HepG2 (cell line): ENCODE measurements at regions not wholly inside any gene's neighbourhood (a gene's known extent, or its start where the extent isn't known, plus 50 kb on each side); places are given as distances from the start of the nearest gene placed in this dataset.

Experiments
- ATAC-seq: fragments of 200-7000 bp; cut with Tn5 transposase; 3 replicates; pipeline ENCODE4 v1.9.1; 2020; ENCODE audit warnings: mild to moderate bottlenecking, moderate library complexity
- BruUV-seq: library from RNA; stranded (reverse); fragments of 400-500 nt; replicated peaks from 2 replicates; lab custom pipeline; 2021; lab: Mats Ljungman, UMichigan
- CTCF ChIA-PET: fragments of 300-600 bp; formaldehyde crosslinking; extraction: SDS; loops from one replicate; lab custom pipeline; 2021; ENCODE audit warnings: low total read pairs, inconsistent platforms, low intra/inter-chr PET ratio; lab: Yijun Ruan, JAX
- POLR2A ChIA-PET: fragments of 350-600 bp; sonication (Branson Sonifier 250); formaldehyde crosslinking; loops from one replicate; lab custom pipeline; 2020; ENCODE audit warnings: antibody characterized with exemption, inconsistent platforms; lab: Yijun Ruan, JAX
- DNase-seq: peaks from one replicate; pipeline ENCODE4 v3.0.0-alpha.2; 2015; ENCODE audit warnings: low spot score
- FAIRE-seq: peaks from 3 replicates; lab custom pipeline; 2011; peaks lifted over from hg19 to GRCh38; lab: Jason Lieb, UNC
- H2AFZ ChIP-seq: one replicate; pipeline ENCODE4 v1.6.1; 2011; ENCODE audit warnings: low read length, inconsistent platforms
- H3K27ac ChIP-seq: fragments of 300-600 bp; 3 replicates; pipeline ENCODE4 v1.8.0; 2011; ENCODE audit warnings: mixed run types, mild to moderate bottlenecking, mixed read lengths, low read length, inconsistent platforms; ENCODE audit not compliant: insufficient read depth; ENCODE audit errors: extremely low read length
- H3K27me3 ChIP-seq, 2 experiments: fragments of 200-600 bp in 1 of 2; 2 replicates in 1 of 2; 3 replicates in 1 of 2; pipeline versions ENCODE4 v1.6.0 to v1.8.0; 2011; ENCODE audit warnings: low read length in 2 of 2, mild to moderate bottlenecking in 2 of 2, moderate library complexity in 2 of 2, inconsistent platforms in 1 of 2; ENCODE audit not compliant: insufficient read depth in 2 of 2, control insufficient read depth in 1 of 2
- H3K36me3 ChIP-seq, 2 experiments: fragments of 200-600 bp in 1 of 2; replicated peaks in 1 of 2; 2 replicates in 1 of 2; 3 replicates in 1 of 2; pipeline versions ENCODE4 v1.5.1 to v1.8.0; 2011; ENCODE audit warnings: low read length in 2 of 2, inconsistent platforms in 1 of 2; ENCODE audit not compliant: insufficient read depth in 2 of 2, control insufficient read depth in 1 of 2
- H3K4me1 ChIP-seq: 2 replicates; pipeline ENCODE4 v1.5.1; 2012; ENCODE audit warnings: low read length, inconsistent platforms; ENCODE audit not compliant: insufficient read depth
- H3K4me2 ChIP-seq: 2 replicates; pipeline ENCODE4 v1.6.0; 2011; ENCODE audit warnings: low read depth, low read length, inconsistent platforms
- H3K4me3 ChIP-seq, 3 experiments: fragments of 200-600 bp in 1 of 3; sonication (generic), shearing (Covaris generic) in 1 of 3; replicated peaks in 1 of 3; 2 replicates each; pipeline ENCODE4 v1.5.1; 2011 to 2016; ENCODE audit warnings: low read length in 3 of 3, inconsistent platforms in 2 of 3, low read depth in 2 of 3, mild to moderate bottlenecking in 2 of 3, control low read depth in 1 of 3, mixed read lengths in 1 of 3; ENCODE audit not compliant: insufficient read depth in 1 of 3
- H3K79me2 ChIP-seq: one replicate; pipeline ENCODE4 v1.6.1; 2011; ENCODE audit warnings: low read length, inconsistent platforms; ENCODE audit not compliant: insufficient read depth
- H3K9ac ChIP-seq: 2 replicates; pipeline ENCODE4 v1.6.0; 2011; ENCODE audit warnings: mild to moderate bottlenecking, low read depth, low read length, inconsistent platforms; ENCODE audit not compliant: insufficient read depth
- H3K9me3 ChIP-seq: 2 replicates; pipeline ENCODE4 v1.5.1; 2012; ENCODE audit warnings: mild to moderate bottlenecking, low read length
- H4K20me1 ChIP-seq: 2 replicates; pipeline ENCODE4 v1.6.0; 2011; ENCODE audit warnings: inconsistent platforms, mild to moderate bottlenecking, low read length, moderate library complexity; ENCODE audit not compliant: insufficient read depth
- ELF1 ChIP-seq: sonication (generic); formaldehyde crosslinking; IDR thresholded peaks from 2 replicates; pipeline ENCODE4 v1.4.0; 2020; ENCODE audit warnings: missing genetic modification reagents
- XBP1 ChIP-seq: sonication (generic); formaldehyde crosslinking; IDR thresholded peaks from 2 replicates; pipeline ENCODE4 v1.5.0; 2020; ENCODE audit warnings: missing genetic modification reagents
- ZBTB40 ChIP-seq, 2 experiments: fragments of 450-650 bp in 1 of 2; sonication (generic) in 1 of 2; formaldehyde crosslinking in 1 of 2; IDR thresholded peaks; 2 replicates each; pipeline versions ENCODE4 v1.6.1 to v1.8.0; 2016 to 2022; ENCODE audit warnings: antibody characterized with exemption in 1 of 2, mild to moderate bottlenecking in 1 of 2, missing genetic modification reagents in 1 of 2
- WGBS: methylation state at CpG from one replicate; pipeline ENCODE4 v1.1.6; 2017; ENCODE audit warnings: low lambda C conversion rate; 5-methylcytosine and 5-hydroxymethylcytosine counted together
- in situ Hi-C: cut with HindIII; loops from 2 replicates; pipeline ENCODE4 v1.10.0; 2017; ENCODE audit warnings: low pct_unique_long_range_greater_than_20kb; ENCODE audit not compliant: extremely low pct_ligation_motif_present
- intact Hi-C: fragments of 100-400 bp; cut with micrococcal nuclease; formaldehyde crosslinking; loops from one replicate; pipeline ENCODE4 v1.10.0; 2022; ENCODE audit not compliant: unreplicated experiment

- FAIRE-seq (no peak), ATAC-seq (no peak), DNase-seq (no peak)
- Histone ChIP-seq H3K27me3 (no peaks in the 10 kb centered on the region; a peak in 1 of 5 replicates), H4K20me1 (no peaks in the 10 kb centered on the region), H3K27ac (no peak overlapping the region), H3K4me2 (no peak overlapping the region), H3K9ac (no peak overlapping the region), H3K9me3 (peaks cover 36% of the 10 kb centered on the region; the same call in 1 of the 2 replicates), H3K4me1 (no peaks in the 10 kb centered on the region), H2AFZ (no peak overlapping the region), H3K4me3 (no peak overlapping the region), H3K36me3 (no peaks in the 10 kb centered on the region), H3K79me2 (no peaks in the 10 kb centered on the region)
- in situ Hi-C loops, result no loop called here
- POLR2A ChIA-PET, result no interaction called here
- intact Hi-C loops, result no loop called here
- BruUV-seq, result no TSS peak
- CTCF ChIA-PET, result no interaction called here
- WGBS, result 3% methylated on average over 4 of the region's 4 CpGs
- no peak for TF ChIP-seq XBP1 (CRISPR knock-in tag)
- no peak for TF ChIP-seq ELF1
- TF ChIP-seq ZBTB40 (IDR thresholded peaks at IDR 0.05), result no peak
- no peak for TF ChIP-seq ZBTB40 (CRISPR knock-in tag; IDR thresholded peaks at IDR 0.05)
Observed at GRCh38 chr3:110027446-110028080, 690.2 kb upstream of the DPPA4 start.
